IMR-90 (cell line): ENCODE measurements at regions not wholly inside any gene's neighbourhood (a gene's known extent, or its start where the extent isn't known, plus 50 kb on each side); places are given as distances from the start of the nearest gene placed in this dataset.

Experiments
- BHLHE40 ChIP-seq: fragments of 150-350 bp; IDR thresholded peaks from 2 replicates; pipeline ENCODE4 v1.6.1; 2016; ENCODE audit warnings: mild to moderate bottlenecking, low read depth, low read length
- CEBPB ChIP-seq: IDR thresholded peaks from 2 replicates; pipeline ENCODE4 v1.6.1; 2012; ENCODE audit warnings: low read depth, low read length, improper control_type of control experiment
- MXI1 ChIP-seq: IDR thresholded peaks from 2 replicates; pipeline ENCODE4 v1.6.1; 2012; ENCODE audit warnings: low read depth, mild to moderate bottlenecking, low read length, moderate library complexity, borderline replicate concordance
- NFE2L2 ChIP-seq: fragments of 150-350 bp; IDR thresholded peaks from 2 replicates; pipeline ENCODE4 v1.6.1; 2016; ENCODE audit warnings: low read depth, mild to moderate bottlenecking, low read length
- POLR2A ChIP-seq: IDR thresholded peaks from 2 replicates; pipeline ENCODE4 v1.6.1; 2012; ENCODE audit warnings: mild to moderate bottlenecking, low read depth, low read length
- RAD21 ChIP-seq: IDR thresholded peaks from 2 replicates; pipeline ENCODE4 v1.6.1; 2012; ENCODE audit warnings: low read length, improper control_type of control experiment
- RCOR1 ChIP-seq: IDR thresholded peaks from 2 replicates; pipeline ENCODE4 v1.6.1; 2012; ENCODE audit warnings: mild to moderate bottlenecking, low read length, improper control_type of control experiment; ENCODE audit not compliant: insufficient replicate concordance
- TF ChIP-seq, protein P1 (sequence below): conservative IDR thresholded peaks from 2 replicates; pipeline ENCODE4 v1.5.1; 2012; ENCODE audit warnings: mild to moderate bottlenecking, low read depth, low read length, improper control_type of control experiment
- TF ChIP-seq, protein P2 (sequence below): fragments of 150-350 bp; IDR thresholded peaks from 2 replicates; pipeline ENCODE4 v1.6.1; 2017; ENCODE audit warnings: mild to moderate bottlenecking, antibody characterized with exemption, low read length, low read depth

DNA sequence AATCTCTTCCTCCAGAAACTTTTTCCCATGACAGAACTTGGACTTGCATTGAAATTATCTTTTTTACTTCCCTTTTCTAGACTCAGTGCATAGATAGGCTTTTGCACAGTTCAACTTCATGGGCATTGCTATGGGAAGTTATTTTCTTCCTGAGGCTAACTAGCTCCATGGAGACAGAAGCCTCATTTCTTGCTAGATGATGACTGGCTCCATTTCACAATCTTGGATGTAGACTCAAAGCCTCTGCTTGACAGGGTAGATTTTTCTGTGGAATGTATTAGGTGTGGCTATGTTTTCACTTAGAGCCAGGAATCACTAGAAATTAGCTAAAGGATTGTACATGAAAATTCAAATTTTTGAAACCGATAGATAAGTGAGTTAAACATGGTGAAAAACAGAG, 884.1 kb upstream of the MGAT4C start:
- TF ChIP-seq RAD21 (no peak), CEBPB (peak; percentile 79), NFE2L2 (no peak), POLR2A (no peak), MXI1 (no peak), RCOR1 (no peak), BHLHE40 (no peak)
- TF ChIP-seq, protein P1, sequence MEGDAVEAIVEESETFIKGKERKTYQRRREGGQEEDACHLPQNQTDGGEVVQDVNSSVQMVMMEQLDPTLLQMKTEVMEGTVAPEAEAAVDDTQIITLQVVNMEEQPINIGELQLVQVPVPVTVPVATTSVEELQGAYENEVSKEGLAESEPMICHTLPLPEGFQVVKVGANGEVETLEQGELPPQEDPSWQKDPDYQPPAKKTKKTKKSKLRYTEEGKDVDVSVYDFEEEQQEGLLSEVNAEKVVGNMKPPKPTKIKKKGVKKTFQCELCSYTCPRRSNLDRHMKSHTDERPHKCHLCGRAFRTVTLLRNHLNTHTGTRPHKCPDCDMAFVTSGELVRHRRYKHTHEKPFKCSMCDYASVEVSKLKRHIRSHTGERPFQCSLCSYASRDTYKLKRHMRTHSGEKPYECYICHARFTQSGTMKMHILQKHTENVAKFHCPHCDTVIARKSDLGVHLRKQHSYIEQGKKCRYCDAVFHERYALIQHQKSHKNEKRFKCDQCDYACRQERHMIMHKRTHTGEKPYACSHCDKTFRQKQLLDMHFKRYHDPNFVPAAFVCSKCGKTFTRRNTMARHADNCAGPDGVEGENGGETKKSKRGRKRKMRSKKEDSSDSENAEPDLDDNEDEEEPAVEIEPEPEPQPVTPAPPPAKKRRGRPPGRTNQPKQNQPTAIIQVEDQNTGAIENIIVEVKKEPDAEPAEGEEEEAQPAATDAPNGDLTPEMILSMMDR, result no peak
- TF ChIP-seq, protein P2, sequence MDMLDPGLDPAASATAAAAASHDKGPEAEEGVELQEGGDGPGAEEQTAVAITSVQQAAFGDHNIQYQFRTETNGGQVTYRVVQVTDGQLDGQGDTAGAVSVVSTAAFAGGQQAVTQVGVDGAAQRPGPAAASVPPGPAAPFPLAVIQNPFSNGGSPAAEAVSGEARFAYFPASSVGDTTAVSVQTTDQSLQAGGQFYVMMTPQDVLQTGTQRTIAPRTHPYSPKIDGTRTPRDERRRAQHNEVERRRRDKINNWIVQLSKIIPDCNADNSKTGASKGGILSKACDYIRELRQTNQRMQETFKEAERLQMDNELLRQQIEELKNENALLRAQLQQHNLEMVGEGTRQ, result no peak
